ENCODE measurements at regions not wholly inside any gene's neighbourhood (a gene's known extent, or its start where the extent isn't known, plus 50 kb on each side); places are given as distances from the start of the nearest gene placed in this dataset.
"Not testable (repeated sequence)": the region's sequence is repeated elsewhere in the genome, so short reads cannot be mapped to it uniquely, and the experiment has no call there.

- DNase-seq (ENCODE audit: low read depth) = not testable (repeated sequence)
Measured at GRCh38 chr3:6490487-6491327, 370.2 kb upstream of the GRM7 start.

- no peak for DNase-seq (ENCODE audit: low read depth)
Measured at GRCh38 chr3:6491768-6492167, 369.1 kb upstream of the GRM7 start.

DNA sequence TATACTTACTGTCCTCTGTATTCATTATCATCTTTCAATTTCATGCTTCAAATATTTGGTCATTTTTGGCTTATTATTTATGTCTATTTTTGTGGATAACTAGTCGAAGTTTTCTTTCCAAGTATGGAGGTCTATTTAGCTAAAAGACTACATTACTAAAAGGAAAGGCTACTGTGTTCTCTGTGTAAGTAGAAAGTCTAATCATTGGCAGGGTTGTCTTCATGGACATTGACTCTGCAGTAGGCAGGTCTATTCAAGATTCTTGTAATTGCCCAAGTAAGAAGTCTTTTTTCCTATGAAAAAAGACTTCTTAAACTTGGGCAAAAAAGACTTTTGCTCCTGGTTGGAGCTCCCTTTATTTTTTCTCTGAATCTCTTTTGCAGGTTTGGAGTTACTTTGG lies 368.6 kb upstream of the GRM7 start:
- DNase-seq (ENCODE audit: low read depth) = no peak

DNA sequence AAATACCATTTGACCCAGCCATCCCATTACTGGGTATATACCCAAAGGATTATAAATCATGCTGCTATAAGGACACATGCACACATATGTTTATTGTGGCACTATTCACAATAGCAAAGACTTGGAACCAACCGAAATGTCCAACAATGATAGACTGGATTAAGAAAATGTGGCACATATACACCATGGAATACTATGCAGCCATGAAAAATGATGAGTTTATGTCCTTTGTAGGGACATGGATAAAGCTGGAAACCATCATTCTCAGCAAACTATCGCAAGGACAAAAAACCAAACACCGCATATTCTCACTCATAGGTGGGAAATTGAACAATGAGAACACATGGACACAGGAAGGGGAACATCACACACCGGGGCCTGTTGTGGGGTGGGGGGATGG lies 362.0 kb upstream of the GRM7 start:
- not testable (repeated sequence) for DNase-seq (ENCODE audit: low read depth)

- DNase-seq (ENCODE audit: low read depth) = no peak
Measured at GRCh38 chr3:6504347-6504746, 356.6 kb upstream of the GRM7 start.

DNA sequence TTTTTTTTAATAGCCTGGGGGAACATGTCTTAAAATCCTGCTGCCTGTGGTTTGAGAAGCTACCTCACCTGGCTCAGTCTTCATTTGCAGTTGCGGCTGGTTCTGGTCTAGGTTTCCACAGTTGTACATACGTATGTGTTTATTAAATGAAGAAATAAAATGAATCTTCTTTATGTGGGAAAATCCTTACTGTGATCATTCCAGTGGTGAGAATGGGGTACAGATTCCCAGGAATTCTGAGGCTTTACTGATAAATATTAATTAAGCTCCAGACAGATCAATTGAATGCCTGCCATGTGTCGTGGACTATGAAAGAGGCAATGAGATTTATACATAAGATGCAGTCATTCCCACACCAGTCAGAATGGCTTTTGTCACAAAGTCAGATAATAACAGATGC lies 356.1 kb upstream of the GRM7 start:
- DNase-seq (ENCODE audit: low read depth) = no peak

DNA sequence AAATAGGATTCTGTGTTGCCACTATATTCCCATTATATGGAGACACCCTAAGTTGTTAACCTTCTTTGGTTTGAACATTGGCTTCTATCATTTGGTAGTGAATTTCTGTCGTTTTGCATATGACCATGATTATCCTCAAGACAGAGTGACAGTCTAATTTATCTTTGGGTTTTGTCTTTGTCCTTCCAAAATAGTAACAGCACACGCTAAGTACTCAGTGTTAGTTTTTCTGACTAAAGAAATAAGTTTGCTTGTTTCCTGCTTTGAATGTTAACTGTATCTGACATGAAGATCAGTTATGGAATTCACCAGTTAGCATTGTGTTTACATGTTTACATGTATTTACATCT lies 352.5 kb upstream of the GRM7 start:
- DNase-seq (ENCODE audit: low read depth) = no peak

GRCh38 chr3:6509576-6509975 lies 351.3 kb upstream of the GRM7 start:
- no peak for DNase-seq (ENCODE audit: low read depth)

GRCh38 chr3:6510713-6511112 lies 350.2 kb upstream of the GRM7 start:
- no peak for DNase-seq (ENCODE audit: low read depth)

DNA sequence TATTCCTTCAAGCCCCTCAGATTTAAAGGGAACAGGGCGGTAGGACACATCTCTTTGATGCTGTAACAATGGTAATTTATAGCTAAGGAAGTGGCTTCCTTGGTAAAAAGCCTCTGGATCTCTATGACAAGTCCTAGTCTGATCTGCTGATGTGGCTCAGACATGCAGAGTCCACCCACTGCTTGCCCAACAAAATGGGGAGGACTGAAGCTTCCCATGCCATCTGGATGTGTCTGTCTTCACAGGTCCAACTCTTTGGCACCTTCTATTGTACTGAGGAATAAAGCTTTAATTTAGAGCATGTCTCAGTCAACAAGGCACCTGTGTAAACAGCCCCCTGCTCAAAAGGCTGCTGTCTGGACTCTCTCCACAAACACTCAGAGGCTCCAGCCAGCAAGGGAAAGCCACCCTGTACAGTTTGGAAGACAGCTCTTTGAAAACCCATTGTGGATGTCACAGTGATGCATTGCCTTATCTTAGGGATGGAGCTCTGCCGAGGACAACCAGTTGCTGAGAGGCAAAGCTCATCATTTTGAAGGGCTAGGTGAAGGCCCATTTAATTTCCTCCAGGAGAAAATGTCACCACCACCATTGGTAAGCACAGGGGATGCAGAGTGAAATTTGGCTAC lies 348.6 kb upstream of the GRM7 start:
- DNase-seq (ENCODE audit: low read depth) = no peak

DNA sequence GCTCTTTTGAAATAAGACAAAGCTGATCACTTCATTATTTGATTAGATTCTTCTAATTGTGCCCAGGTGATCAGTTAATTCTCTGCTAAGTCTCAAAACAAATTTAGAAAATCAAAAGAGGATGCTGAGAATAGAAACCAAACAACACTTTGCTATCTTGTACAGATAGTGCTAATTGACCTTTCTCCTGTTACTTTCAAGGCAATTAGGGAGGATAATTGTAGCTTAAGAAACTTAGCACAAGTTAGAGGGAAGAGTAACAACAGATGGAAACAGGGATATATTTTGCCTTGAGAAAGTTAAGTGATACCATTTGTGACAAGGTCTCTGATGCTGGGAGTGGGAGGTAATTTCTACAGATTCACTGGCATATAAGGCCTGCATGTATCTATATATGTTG lies 344.8 kb upstream of the GRM7 start:
- no peak for DNase-seq (ENCODE audit: low read depth)

- no peak for DNase-seq (ENCODE audit: low read depth)
Measured at GRCh38 chr3:6516694-6517093, 344.2 kb upstream of the GRM7 start.

DNA sequence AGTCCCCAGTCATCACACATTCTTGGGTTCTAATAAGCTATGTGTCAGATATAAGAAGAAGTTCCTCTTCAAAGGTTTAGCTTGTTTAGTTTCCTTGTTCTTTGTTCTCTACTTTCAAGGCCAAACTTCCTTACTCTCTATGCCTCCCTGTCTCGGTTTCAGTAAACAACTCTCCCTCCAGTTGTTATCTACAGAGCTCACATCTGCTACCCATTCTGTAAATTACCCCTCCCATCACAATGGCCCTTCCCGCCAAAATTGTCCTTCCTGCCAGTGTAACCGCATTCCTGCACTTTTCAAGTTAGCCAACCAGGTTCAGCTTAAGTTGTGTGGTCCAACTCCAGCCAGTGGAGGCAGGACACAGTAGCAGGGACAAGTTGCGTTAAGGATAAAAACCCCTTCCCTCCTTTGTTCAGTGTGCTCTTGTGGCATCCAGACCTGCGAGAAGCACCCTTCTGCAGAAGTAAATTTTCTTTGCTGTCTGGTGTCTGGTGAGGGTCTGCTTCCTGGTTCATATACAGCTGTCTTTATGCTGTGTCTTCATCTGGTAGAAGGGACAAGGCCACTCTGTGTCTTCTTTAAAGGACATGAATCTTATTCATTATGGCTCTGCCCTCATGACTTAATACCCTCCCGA lies 342.1 kb upstream of the GRM7 start:
- DNase-seq (ENCODE audit: low read depth) = no peak

- DNase-seq (ENCODE audit: low read depth) = no peak
Measured at GRCh38 chr3:6521369-6522113, 339.4 kb upstream of the GRM7 start.

- DNase-seq (ENCODE audit: low read depth) = no peak
Measured at GRCh38 chr3:6522191-6522590, 338.7 kb upstream of the GRM7 start.

DNA sequence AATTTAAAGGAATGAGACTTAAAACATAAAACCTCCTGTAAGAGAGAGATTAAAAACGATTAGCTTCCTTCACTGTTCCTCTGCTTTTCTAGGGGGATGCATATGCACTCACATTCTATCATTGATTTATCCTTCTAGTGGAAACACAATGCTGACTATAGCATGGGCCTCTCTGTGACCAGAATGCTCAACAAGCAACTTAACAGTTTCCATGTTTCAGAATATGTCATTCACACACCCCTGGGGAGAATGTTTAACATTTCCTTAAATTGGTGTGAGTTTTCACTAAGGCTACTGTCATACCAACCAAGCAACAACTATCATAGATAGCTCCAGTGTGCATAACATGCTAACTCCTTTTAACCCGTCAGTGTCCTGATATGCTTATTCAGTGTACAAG lies 337.9 kb upstream of the GRM7 start:
- no peak for DNase-seq (ENCODE audit: low read depth)

GRCh38 chr3:6524479-6524878 lies 336.4 kb upstream of the GRM7 start:
- DNase-seq (ENCODE audit: low read depth) = no peak

DNA sequence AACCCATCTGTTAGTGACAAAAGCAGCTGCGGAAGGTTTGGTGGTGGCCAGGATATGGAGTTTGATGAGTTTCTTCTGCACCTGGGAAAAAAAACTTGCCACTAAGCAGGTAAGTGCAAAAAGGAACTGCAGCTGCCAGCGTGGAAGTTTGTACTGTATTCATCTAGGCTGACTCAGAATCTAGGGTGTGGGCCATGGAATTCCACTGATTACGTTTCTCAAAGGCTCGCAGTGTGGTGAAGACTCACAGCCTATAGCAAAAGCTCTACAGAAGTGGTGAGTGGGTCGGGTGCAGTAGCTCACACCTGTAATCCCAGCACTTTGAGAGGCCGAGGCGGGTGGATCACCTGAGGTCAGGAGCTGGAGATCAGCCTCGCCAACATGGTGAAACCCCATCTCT lies 334.6 kb upstream of the GRM7 start:
- DNase-seq (ENCODE audit: low read depth) = no peak

DNA sequence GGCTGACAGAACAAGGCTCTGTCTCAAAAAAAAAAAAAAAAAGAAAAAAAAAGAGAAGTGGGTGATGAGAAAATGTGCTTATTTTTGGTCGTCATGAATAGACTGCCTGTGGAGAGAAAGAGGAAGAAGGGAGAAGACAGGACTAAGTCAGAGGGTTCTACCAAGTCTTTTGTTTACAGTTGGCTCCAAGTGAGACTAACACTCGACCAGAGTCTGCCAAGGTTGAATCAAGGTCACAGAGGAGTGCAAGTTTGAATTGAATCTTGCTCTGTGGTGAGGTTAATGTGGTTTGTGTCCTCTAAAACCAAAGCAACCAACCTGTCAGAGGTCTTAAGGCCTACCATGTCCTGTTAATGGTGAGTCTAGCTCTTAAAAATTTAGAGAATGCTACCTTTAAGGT lies 334.1 kb upstream of the GRM7 start:
- no peak for DNase-seq (ENCODE audit: low read depth)

DNA sequence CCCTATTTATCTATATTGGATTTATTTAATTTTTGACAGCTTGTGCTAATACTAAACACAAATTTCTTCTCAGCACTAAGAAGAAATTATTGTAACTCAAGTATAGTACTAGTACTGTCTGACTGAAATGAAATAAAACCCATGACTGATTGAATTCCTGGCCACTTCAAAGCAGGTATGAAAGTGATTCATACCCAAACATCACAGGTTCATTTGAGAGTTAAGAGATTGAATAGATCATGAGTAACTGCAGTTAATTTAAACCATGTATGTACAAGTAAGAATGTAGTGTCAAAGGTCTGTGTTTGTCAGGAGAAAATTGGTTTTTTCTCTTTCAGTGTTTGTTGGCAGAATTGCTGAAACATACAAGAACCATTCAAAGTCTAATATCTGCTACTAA lies 332.0 kb upstream of the GRM7 start:
- DNase-seq (ENCODE audit: low read depth) = no peak

GRCh38 chr3:6531153-6531552 lies 329.8 kb upstream of the GRM7 start:
- no peak for DNase-seq (ENCODE audit: low read depth)

GRCh38 chr3:6532101-6532500 lies 328.8 kb upstream of the GRM7 start:
- DNase-seq (ENCODE audit: low read depth) = no peak

All from myocyte (in vitro differentiated cells).